CD8-positive, alpha-beta memory T cell (primary cell): ENCODE measurements at regions not wholly inside any gene's neighbourhood (a gene's known extent, or its start where the extent isn't known, plus 50 kb on each side); places are given as distances from the start of the nearest gene placed in this dataset.

Experiments
- CTCF ChIA-PET: fragments of 350-600 bp; sonication (Branson Sonifier 250); formaldehyde crosslinking; loops from one replicate; lab custom pipeline; 2021; ENCODE audit warnings: antibody characterized with exemption; lab: Charles Lee
- POLR2A ChIA-PET: fragments of 350-600 bp; sonication (Branson Sonifier 250); formaldehyde crosslinking; loops from one replicate; lab custom pipeline; 2021; ENCODE audit warnings: antibody characterized with exemption; lab: Charles Lee
- DNase-seq, 5 donors: peaks; one replicate each; pipeline versions ENCODE4 v3.0.0 to v3.0.0-alpha.2; 2020 to 2022; ENCODE audit warnings: mixed read lengths in 1 of 5
- H3K27ac ChIP-seq: one replicate; pipeline ENCODE4 v1.7.0; 2013; ENCODE audit warnings: low read depth, mild to moderate bottlenecking, low read length, moderate library complexity
- H3K27me3 ChIP-seq: 2 replicates; pipeline ENCODE4 v1.7.0; 2013; ENCODE audit warnings: low read length, mild to moderate bottlenecking; ENCODE audit not compliant: insufficient read depth, poor library complexity, severe bottlenecking
- H3K36me3 ChIP-seq: 2 replicates; pipeline ENCODE4 v1.7.0; 2013; ENCODE audit warnings: mild to moderate bottlenecking, low read length, moderate library complexity; ENCODE audit not compliant: insufficient read depth
- H3K4me1 ChIP-seq: 2 replicates; pipeline ENCODE4 v1.7.0; 2013; ENCODE audit warnings: mild to moderate bottlenecking, low read length, moderate library complexity; ENCODE audit not compliant: insufficient read depth
- H3K4me3 ChIP-seq: 2 replicates; pipeline ENCODE4 v1.7.0; 2013; ENCODE audit warnings: mild to moderate bottlenecking, low read length
- H3K9me3 ChIP-seq: 2 replicates; pipeline ENCODE4 v1.7.0; 2013; ENCODE audit warnings: mild to moderate bottlenecking, low read length
- H3K27ac Mint-ChIP-seq, 8 donors: one replicate each; pipeline ENCODE4 v1.8.0; 2020 to 2021; ENCODE audit warnings: mixed read lengths in 8 of 8, mild to moderate bottlenecking in 6 of 8, inconsistent platforms in 3 of 8, moderate library complexity in 3 of 8
- H3K27me3 Mint-ChIP-seq, 2 donors: one replicate each; pipeline ENCODE4 v1.8.0; 2020 to 2021; ENCODE audit warnings: mixed read lengths in 2 of 2, mild to moderate bottlenecking in 1 of 2, moderate library complexity in 1 of 2
- H3K36me3 Mint-ChIP-seq, 3 donors: one replicate each; pipeline ENCODE4 v1.8.0; 2020 to 2021; ENCODE audit warnings: mixed read lengths in 3 of 3, inconsistent platforms in 1 of 3, mild to moderate bottlenecking in 1 of 3
- H3K4me1 Mint-ChIP-seq, 3 donors: one replicate each; pipeline ENCODE4 v1.8.0; 2020 to 2021; ENCODE audit warnings: mixed read lengths in 3 of 3, inconsistent platforms in 1 of 3, mild to moderate bottlenecking in 1 of 3
- H3K4me3 Mint-ChIP-seq, 7 donors: one replicate each; pipeline ENCODE4 v1.8.0; 2020 to 2021; ENCODE audit warnings: mixed read lengths in 7 of 7, mild to moderate bottlenecking in 6 of 7, moderate library complexity in 4 of 7, inconsistent platforms in 2 of 7
- H3K9me3 Mint-ChIP-seq, 5 donors: one replicate each; pipeline ENCODE4 v1.8.0; 2020 to 2022; ENCODE audit warnings: mixed read lengths in 5 of 5, mild to moderate bottlenecking in 3 of 5, moderate library complexity in 2 of 5, inconsistent platforms in 1 of 5

- no peaks in the 10 kb centered on the region for H3K4me1 Mint-ChIP-seq
- no peaks in the 10 kb centered on the region for H3K9me3 Mint-ChIP-seq
- peaks cover 7 to 16% of the 10 kb centered on the region in 2 donors for H3K27me3 Mint-ChIP-seq
- Histone ChIP-seq H3K27me3 (no peaks in the 10 kb centered on the region), H3K4me1 (no peaks in the 10 kb centered on the region), H3K27ac (no peak overlapping the region), H3K36me3 (no peaks in the 10 kb centered on the region), H3K4me3 (no peak overlapping the region), H3K9me3 (no peaks in the 10 kb centered on the region)
- no peaks in the 10 kb centered on the region for H3K36me3 Mint-ChIP-seq
- H3K27ac Mint-ChIP-seq = no peak overlapping the region
- no peak for DNase-seq
- no peak overlapping the region for H3K4me3 Mint-ChIP-seq
- CTCF ChIA-PET = no interaction called here
- POLR2A ChIA-PET = no interaction called here
Observed at GRCh38 chr3:153070511-153070868, 91.5 kb upstream of the RAP2B start.

GRCh38 chr3:153072382-153072781 is 89.6 kb upstream of the RAP2B start:
- Mint-ChIP-seq H3K4me1 (no peaks in the 10 kb centered on the region), H3K27ac (no peak overlapping the region), H3K36me3 (no peaks in the 10 kb centered on the region), H3K9me3 (no peaks in the 10 kb centered on the region), H3K27me3 (peaks cover 5 to 16% of the 10 kb centered on the region in 2 donors), H3K4me3 (no peak overlapping the region)
- Histone ChIP-seq H3K27me3 (no peaks in the 10 kb centered on the region), H3K9me3 (no peaks in the 10 kb centered on the region), H3K4me1 (no peaks in the 10 kb centered on the region), H3K4me3 (no peak overlapping the region), H3K27ac (no peak overlapping the region), H3K36me3 (no peaks in the 10 kb centered on the region)
- CTCF ChIA-PET = no interaction called here
- POLR2A ChIA-PET = no interaction called here
- DNase-seq = no peak

- H3K27ac ChIP-seq = no peak overlapping the region
- Mint-ChIP-seq H3K4me1 (no peaks in the 10 kb centered on the region), H3K27me3 (peaks cover 5 to 15% of the 10 kb centered on the region in 2 donors), H3K36me3 (no peaks in the 10 kb centered on the region), H3K4me3 (no peak overlapping the region), H3K9me3 (no peaks in the 10 kb centered on the region), H3K27ac (no peak overlapping the region)
- ChIA-PET CTCF (no interaction called here), POLR2A (no interaction called here)
- H3K9me3 ChIP-seq = no peaks in the 10 kb centered on the region
- no peak overlapping the region for H3K4me3 ChIP-seq
- no peak for DNase-seq
- no peaks in the 10 kb centered on the region for H3K27me3 ChIP-seq
- no peaks in the 10 kb centered on the region for H3K4me1 ChIP-seq
- H3K36me3 ChIP-seq = no peaks in the 10 kb centered on the region
Observed at GRCh38 chr3:153072856-153073255, 89.2 kb upstream of the RAP2B start.

- CTCF ChIA-PET = no interaction called here
- Histone ChIP-seq H3K27ac (no peak overlapping the region), H3K36me3 (no peaks in the 10 kb centered on the region), H3K4me3 (no peak overlapping the region), H3K4me1 (no peaks in the 10 kb centered on the region), H3K9me3 (no peaks in the 10 kb centered on the region), H3K27me3 (no peaks in the 10 kb centered on the region)
- no peak overlapping the region for H3K4me3 Mint-ChIP-seq
- H3K36me3 Mint-ChIP-seq = no peaks in the 10 kb centered on the region
- no peak overlapping the region for H3K27ac Mint-ChIP-seq
- no peaks in the 10 kb centered on the region for H3K4me1 Mint-ChIP-seq
- POLR2A ChIA-PET = no interaction called here
- DNase-seq = no peak
- H3K27me3 Mint-ChIP-seq = peaks cover 3 to 7% of the 10 kb centered on the region in 2 donors
- no peaks in the 10 kb centered on the region for H3K9me3 Mint-ChIP-seq
Observed at GRCh38 chr3:153073636-153074035, 88.4 kb upstream of the RAP2B start.

GRCh38 chr3:153078826-153079225 is 83.2 kb upstream of the RAP2B start:
- no peak overlapping the region for H3K4me3 ChIP-seq
- peaks cover 0 to 1% (median 0%) of the 10 kb centered on the region in 3 donors for H3K4me1 Mint-ChIP-seq
- H3K27ac Mint-ChIP-seq = peak overlapping the region in 2 of 8 donors; percentile 12 to 32
- no peak for DNase-seq
- H3K27me3 ChIP-seq = no peaks in the 10 kb centered on the region
- H3K27ac ChIP-seq = no peak overlapping the region
- H3K9me3 ChIP-seq = no peaks in the 10 kb centered on the region
- POLR2A ChIA-PET = no interaction called here
- no peak overlapping the region for H3K4me3 Mint-ChIP-seq
- peaks cover 4 to 11% of the 10 kb centered on the region in 2 donors for H3K27me3 Mint-ChIP-seq
- CTCF ChIA-PET = no interaction called here
- H3K36me3 ChIP-seq = no peaks in the 10 kb centered on the region
- no peaks in the 10 kb centered on the region for H3K4me1 ChIP-seq
- H3K36me3 Mint-ChIP-seq = no peaks in the 10 kb centered on the region
- H3K9me3 Mint-ChIP-seq = no peaks in the 10 kb centered on the region

- no peak for DNase-seq
- Histone ChIP-seq H3K4me3 (no peak overlapping the region), H3K27ac (no peak overlapping the region), H3K9me3 (no peaks in the 10 kb centered on the region), H3K36me3 (no peaks in the 10 kb centered on the region), H3K27me3 (no peaks in the 10 kb centered on the region), H3K4me1 (no peaks in the 10 kb centered on the region)
- no peaks in the 10 kb centered on the region for H3K36me3 Mint-ChIP-seq
- H3K9me3 Mint-ChIP-seq = no peaks in the 10 kb centered on the region
- CTCF ChIA-PET = no interaction called here
- peaks cover 4 to 11% of the 10 kb centered on the region in 2 donors for H3K27me3 Mint-ChIP-seq
- POLR2A ChIA-PET = no interaction called here
- peaks cover 0 to 1% (median 0%) of the 10 kb centered on the region in 3 donors for H3K4me1 Mint-ChIP-seq
- H3K27ac Mint-ChIP-seq = no peak overlapping the region
- H3K4me3 Mint-ChIP-seq = no peak overlapping the region
Observed at GRCh38 chr3:153079386-153079785, 82.6 kb upstream of the RAP2B start.

GRCh38 chr3:153080778-153081240 is 81.2 kb upstream of the RAP2B start:
- H3K4me3 ChIP-seq = no peak overlapping the region
- Mint-ChIP-seq H3K27ac (peak overlapping the region in 1 of 8 donors; percentile 39), H3K4me1 (peaks cover 0 to 1% (median 0%) of the 10 kb centered on the region in 3 donors), H3K9me3 (no peaks in the 10 kb centered on the region), H3K36me3 (no peaks in the 10 kb centered on the region), H3K4me3 (no peak overlapping the region), H3K27me3 (peaks cover 8 to 14% of the 10 kb centered on the region in 2 donors)
- ChIA-PET CTCF (no interaction called here), POLR2A (no interaction called here)
- no peak for DNase-seq
- no peaks in the 10 kb centered on the region for H3K9me3 ChIP-seq
- no peak overlapping the region for H3K27ac ChIP-seq
- H3K36me3 ChIP-seq = no peaks in the 10 kb centered on the region
- H3K27me3 ChIP-seq = no peaks in the 10 kb centered on the region
- no peaks in the 10 kb centered on the region for H3K4me1 ChIP-seq

GRCh38 chr3:153084431-153084830 is 77.6 kb upstream of the RAP2B start:
- POLR2A ChIA-PET = no interaction called here
- no peaks in the 10 kb centered on the region for H3K36me3 Mint-ChIP-seq
- no peak overlapping the region for H3K4me3 Mint-ChIP-seq
- Histone ChIP-seq H3K4me1 (no peaks in the 10 kb centered on the region), H3K4me3 (no peak overlapping the region), H3K27ac (no peak overlapping the region), H3K36me3 (no peaks in the 10 kb centered on the region), H3K9me3 (no peaks in the 10 kb centered on the region), H3K27me3 (no peaks in the 10 kb centered on the region)
- H3K27ac Mint-ChIP-seq = no peak overlapping the region
- H3K9me3 Mint-ChIP-seq = no peaks in the 10 kb centered on the region
- CTCF ChIA-PET = interaction anchor here (1.1 to 1.6 kb wide), 2 partner anchors 16 to 79 kb away, joined by 3 read pairs; no protein-coding TSS in a partner anchor
- peaks cover 0 to 1% (median 0%) of the 10 kb centered on the region in 3 donors for H3K4me1 Mint-ChIP-seq
- DNase-seq = no peak
- peaks cover 12 to 14% of the 10 kb centered on the region in 2 donors for H3K27me3 Mint-ChIP-seq
